Activated CD4-positive, alpha-beta T cell treated with anti-CD3 and anti-CD28 coated beads, Interleukin-2, amount 50 U/mL, for 24 hours (primary cell): ENCODE measurements at regions not wholly inside any gene's neighbourhood (a gene's known extent, or its start where the extent isn't known, plus 50 kb on each side); places are given as distances from the start of the nearest gene placed in this dataset.

Experiments used
- DNase-seq, 2 donors: peaks; one replicate each; pipeline ENCODE4 v3.0.0-alpha.2; 2020; ENCODE audit warnings: low read depth in 1 of 2, low spot score in 1 of 2

DNA sequence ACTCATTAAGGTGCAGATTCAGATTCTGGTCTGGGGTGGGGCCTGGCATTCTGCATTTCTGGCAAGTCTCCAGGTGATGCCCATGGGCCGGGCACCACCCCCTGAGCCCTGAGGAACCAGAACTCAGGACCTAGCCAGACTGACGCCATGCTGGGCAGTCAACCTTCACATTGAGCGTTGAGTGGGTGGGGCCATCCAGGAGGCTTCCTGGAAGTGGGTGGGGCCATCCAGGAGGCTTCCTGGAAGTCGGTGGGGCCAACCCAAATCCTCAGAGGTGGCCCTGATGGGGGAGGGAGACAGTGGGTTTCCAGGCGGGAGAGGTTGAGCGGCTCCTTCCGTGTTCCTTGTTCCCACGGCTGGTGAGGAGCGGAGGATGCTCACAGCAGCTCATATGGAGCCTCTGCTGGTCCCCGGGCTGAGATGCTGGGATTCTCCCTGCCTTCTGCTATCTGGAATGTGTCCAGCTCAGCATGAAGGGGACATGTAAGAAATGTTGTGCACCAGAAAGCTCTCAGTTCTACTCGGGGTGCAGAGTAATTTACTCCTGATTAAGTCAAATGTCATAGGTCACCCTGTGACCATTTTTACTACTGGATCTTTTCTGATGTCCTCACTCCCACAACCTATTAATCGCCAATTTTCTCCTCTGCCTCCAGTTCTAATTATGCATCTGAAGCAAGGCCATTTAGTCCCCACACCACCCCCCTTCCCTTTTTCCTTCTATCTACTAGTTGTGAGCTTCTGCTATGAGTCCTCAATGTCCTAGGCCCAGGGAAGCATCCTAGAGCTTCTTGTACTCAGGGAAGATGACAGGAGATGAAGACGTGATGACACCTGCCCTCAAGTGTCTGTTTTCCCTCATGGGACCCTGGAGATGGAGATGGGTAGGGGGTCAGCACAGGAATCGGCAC is 435.4 kb downstream of the PTPRU start:
- DNase-seq, result no peak

GRCh38 chr1:29670752-29671151 is 434.4 kb downstream of the PTPRU start:
- no peak for DNase-seq

DNA sequence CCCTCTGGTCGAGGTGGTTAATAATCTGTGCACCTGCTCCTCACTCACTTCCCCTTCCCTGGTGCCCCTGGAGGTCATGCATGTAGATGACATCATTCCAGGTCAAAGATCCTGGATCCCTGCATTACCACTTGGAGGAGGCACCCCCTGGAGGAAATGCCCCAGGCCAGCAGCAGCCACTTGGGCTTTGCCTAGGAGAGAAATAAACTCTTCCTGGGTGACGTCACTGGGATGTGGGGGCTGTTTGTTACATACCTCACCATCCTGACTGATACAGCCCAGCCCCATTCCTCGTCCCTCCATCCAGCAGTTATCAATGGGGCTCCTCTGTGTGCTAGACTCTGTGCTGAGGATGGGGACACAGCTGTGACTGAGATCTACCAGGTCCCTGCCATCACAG is 433.6 kb downstream of the PTPRU start:
- DNase-seq, result no peak

- no peak for DNase-seq
Measured at GRCh38 chr1:29669158-29669871, 433.0 kb downstream of the PTPRU start.

GRCh38 chr1:29668551-29669157 is 432.3 kb downstream of the PTPRU start:
- no peak for DNase-seq

GRCh38 chr1:29667951-29668350 is 431.6 kb downstream of the PTPRU start:
- no peak for DNase-seq

GRCh38 chr1:29664711-29665110 is 428.4 kb downstream of the PTPRU start:
- no peak for DNase-seq

DNA sequence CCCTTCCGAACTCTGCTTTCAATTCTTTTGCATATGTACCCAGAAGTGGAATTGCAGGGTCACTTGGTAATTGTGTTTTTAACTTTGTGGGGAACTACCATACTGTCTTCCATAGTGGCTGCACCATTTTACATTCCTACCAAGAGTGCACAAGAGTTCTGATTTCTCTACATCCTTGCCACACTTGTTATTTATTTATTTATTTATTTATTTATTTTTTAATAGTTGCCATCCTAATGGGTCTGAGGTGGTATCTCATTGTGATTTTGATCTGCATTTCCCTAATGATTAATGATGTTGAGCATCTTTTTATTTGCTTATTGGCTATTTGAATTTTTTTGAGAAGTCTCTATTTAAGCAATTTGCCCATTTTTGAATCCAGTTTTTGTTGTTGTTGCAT is 422.4 kb downstream of the PTPRU start:
- DNase-seq, result no peak

- no peak for DNase-seq
Measured at GRCh38 chr1:29657816-29658215, 421.5 kb downstream of the PTPRU start.

DNA sequence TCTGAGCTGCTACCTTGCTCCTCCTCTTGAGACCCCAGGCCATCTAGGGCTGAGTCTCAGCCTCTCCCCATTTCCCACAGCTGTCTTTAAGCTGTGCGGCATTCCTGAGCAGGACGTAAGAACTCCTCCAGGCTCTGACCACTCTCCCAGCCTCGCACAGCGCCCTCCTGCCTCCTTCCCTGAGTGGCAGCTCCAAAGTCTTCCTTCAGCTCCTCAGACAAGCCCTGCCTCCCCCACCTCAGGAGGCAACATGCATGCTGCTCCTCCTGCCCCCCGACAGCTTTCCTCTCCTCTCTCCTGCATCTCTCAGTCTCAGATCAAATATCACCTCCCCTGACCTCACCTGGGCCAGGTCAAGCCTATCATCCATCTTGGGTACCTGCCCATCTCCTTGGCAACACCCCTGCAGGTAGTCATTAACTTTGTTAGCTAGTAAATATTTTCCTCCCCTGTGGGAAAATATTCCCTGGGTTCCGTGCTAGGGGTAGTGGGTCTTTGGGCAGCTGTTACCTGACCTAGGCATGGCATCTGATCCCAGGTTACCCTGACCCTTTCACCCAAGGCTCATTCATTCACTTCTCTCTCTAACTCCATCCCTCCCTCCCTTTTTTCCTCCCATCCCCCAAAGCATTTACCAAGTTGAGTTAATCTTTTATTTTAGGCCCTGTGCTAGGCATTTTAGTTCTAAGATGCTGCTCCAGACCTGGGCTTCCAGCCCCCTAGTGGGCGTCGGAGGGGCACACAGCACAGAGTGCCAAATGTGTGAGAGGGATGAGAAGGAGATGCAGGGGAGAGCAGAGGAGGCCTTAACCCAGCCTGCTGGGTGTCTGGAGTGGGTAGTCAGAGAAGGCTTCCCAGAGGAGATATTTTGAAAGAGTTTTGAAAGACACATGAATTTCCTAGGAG is 419.9 kb downstream of the PTPRU start:
- no peak for DNase-seq

- DNase-seq, result no peak
Measured at GRCh38 chr1:29655145-29655544, 418.8 kb downstream of the PTPRU start.

DNA sequence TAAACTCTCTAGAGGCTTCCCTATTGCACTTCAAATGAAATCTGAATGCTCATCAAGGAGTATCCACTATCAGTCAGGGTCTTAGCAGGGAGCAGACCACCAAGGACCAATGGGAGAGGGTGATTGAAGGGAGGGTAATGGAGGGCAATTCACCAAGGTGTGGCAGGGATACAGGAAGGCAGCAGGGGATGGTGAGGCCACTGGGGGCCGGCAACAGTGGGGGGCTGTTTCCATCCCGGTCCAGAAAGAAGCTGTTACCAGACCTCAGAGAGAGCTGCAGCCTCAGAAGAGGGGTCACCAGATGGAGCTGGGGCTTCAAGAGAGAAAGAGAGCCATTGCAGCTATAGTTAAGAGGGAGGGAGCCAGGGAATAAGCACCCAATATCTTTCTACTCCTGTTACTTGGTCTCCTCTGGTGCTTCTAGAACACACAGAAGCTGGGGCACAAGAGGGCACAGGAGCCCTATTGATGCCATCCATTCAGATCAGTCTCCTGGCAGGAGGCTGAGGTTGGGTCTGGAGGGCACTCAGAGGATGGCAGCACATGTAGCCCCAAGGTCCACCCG is 417.6 kb downstream of the PTPRU start:
- no peak for DNase-seq

DNA sequence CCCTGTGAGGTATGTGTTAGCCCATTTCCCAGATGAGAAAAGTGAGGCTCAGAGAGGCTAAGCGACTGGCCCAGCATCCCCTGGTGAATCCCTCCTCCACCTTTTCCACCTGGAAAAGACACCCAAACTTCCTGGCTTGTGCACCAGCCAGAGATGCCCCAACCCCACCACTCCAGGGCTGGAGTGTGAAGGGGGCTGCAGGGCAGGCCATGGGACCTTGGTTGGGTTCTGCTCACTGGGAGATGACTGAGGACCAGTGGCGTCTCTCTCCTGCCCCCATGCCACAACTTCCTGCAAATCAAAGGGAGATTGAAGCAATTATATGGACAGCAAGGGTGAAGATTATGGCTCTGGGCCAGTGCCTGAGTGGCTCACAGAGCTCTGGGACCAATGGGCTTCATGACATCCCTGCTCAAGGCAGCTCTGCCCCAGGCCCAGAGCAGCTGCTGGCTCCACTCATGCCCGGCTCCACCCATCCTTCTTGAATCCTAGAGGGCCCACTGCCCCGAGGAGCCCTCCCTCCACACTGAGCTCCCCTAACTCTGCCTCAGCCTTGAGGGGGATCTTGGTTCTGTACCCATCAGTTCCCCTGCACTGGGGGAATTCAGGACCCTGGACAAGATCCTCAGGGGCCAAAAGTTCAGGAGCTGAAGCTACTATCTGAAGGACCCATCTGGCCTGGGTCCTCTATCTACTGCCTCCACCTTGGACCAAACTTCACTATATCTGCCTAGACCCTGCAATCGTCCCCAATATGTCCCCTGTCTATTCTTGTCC is 416.9 kb downstream of the PTPRU start:
- no peak for DNase-seq

DNA sequence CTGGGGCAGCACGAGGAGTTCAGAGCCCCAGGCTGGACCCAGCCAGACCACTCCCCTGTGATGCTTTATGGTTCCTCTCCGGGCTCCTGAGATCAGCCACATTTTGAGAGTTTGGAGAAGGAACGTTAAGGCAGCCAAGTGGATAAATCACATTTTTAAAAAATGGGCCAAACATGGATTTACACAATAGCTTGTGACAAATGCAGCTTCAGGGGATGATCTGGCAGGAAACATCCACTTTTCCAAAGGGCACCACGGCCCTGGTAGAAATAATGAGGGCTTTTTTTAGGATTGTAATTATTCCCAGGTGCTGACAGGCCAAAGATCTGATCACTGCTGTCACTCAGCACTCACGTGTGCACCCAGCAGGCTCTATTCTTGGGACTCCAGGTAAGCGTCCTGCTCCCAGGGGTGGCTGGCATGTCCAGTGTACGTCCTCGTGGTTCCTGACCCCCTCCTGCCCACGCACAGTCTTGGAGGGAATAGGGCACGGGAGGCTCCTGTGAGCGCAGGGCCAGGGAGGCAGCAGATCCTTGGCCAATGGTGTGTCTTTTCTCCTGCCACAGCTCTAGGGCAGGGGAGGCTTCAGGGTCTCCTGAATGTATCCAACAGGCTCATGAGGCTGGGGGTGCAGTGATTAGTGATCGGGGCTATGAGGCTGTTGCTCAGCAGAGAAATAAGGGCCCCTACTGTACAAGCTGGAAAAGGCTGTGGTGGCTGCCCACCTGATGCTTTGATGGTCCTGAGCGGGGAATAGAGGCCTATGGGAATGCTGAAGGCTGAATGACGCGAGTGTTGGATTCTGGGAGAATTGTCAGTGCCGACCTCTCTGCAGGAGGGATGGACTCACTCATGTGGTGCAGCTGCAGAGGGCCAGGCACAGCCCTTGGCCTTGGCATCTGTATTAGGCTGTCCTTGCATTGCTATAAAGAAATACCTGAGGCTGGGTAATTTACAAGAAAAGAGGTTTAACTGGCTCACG is 415.7 kb downstream of the PTPRU start:
- no peak for DNase-seq

DNA sequence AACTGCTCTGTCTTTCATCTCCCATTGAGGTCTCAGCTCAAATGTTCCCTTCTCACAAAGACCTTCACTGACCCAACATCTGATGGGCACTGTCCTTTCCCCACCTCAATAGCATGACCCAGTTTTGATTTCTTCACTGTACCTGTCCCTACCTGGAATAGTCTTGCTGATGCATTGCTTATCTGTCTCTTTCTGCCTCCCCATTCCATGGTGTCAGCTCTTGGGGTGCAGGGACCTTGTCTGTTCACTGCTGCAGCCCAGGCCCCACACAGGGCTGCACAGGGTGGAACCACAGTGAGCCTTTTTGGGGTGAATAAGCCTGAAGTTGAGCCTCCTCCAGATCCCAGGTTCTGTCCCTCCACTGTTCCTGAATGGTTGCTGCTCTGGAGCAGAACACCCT is 414.9 kb downstream of the PTPRU start:
- DNase-seq, result no peak

GRCh38 chr1:29650476-29650875 is 414.2 kb downstream of the PTPRU start:
- no peak for DNase-seq

DNA sequence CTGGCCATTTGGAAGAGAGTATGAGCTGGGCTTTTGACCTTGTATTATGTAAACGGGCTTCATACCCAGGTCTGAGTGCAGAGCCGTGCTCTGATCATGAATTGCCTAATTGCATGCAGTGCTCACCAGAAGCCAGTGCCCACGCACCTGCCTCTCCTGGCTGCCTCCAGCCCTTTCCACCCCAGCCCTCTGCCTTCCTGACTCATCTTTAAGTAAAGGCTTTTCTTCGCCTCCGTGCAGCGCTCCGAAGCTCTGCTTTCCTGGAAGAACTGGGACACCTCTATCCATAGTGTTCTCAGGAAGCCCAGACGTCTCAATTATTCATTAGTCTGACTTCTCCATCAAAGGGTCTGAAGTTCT is 413.7 kb downstream of the PTPRU start:
- DNase-seq, result no peak

- DNase-seq, result no peak
Measured at GRCh38 chr1:29649189-29650040, 413.1 kb downstream of the PTPRU start.
